ENCODE measurements at regions not wholly inside any gene's neighbourhood (a gene's known extent, or its start where the extent isn't known, plus 50 kb on each side); places are given as distances from the start of the nearest gene placed in this dataset.

DNA sequence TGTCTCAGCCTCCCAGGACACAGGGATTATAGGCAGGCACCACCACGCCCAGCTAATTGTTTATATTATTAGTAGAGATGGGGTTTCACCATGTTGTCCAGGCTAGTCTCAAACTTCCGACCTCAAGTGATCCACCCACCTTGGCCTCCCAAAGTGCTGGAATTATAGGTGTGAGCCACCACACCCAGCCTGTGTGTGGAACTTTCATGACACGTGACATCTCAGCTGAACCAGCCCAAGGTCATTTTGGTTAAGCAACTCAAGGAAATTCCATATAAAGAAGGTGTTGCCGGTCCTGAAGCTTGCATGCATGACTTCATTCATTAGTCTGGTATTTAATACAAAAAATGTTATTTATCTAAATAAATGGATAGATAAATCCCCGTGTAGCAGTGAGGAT is 145.5 kb downstream of the AXIN2 start:
- WGBS (ENCODE audit: insufficient coverage, low coverage, missing lambda C conversion rate): 0% methylated on average over 5 of the region's 5 CpGs
- no peak for TF ChIP-seq CREB5 (CRISPR knock-in tag; IDR thresholded peaks at IDR 0.05)
- TF ChIP-seq TFE3 (CRISPR knock-in tag; IDR thresholded peaks at IDR 0.05): peak; percentile 40; the same call in 1 of the 2 replicates
- no peak for TF ChIP-seq ZNF3 (CRISPR knock-in tag; IDR thresholded peaks at IDR 0.05)

More for the DNA sequence above, 145.5 kb downstream of the AXIN2 start:
- no peak overlapping the region for H2AFZ ChIP-seq (ENCODE audit: low read depth, low read length)
- peaks cover 0 to 11% of the 10 kb centered on the region in 2 experiments; a peak in 2 of 5 replicates for H3K27me3 ChIP-seq (ENCODE audit: control insufficient read depth in 2 of 2, insufficient read depth in 2 of 2, low read length in 2 of 2)
- no peak overlapping the region for H3K9ac ChIP-seq (ENCODE audit: insufficient read depth in 1 of 2, low read depth in 2 of 2, low read length in 2 of 2)
- H3K4me3 ChIP-seq: no peak overlapping the region
- no peak overlapping the region for H3K4me2 ChIP-seq (ENCODE audit: insufficient read depth, low read length)
- no peaks in the 10 kb centered on the region for H3K4me1 ChIP-seq (replicated peaks in 1 of 2; ENCODE audit: control insufficient read depth in 2 of 2, insufficient read depth in 2 of 2, low read length in 2 of 2)
- H3K9me1 ChIP-seq (ENCODE audit: control insufficient read depth, insufficient read depth, low read length): no peaks in the 10 kb centered on the region
- DNase-seq (ENCODE audit: extremely low read depth in 1 of 4, low spot score in 3 of 4): no peak
- no peak for ATAC-seq
- FAIRE-seq: no peak
- no peaks in the 10 kb centered on the region for H3K36me3 ChIP-seq (ENCODE audit: control insufficient read depth, insufficient read depth, low read length)
- BruUV-seq (replicated peaks): no TSS peak
- intact Hi-C loops (cut with micrococcal nuclease) (no loop called here), in situ Hi-C loops (cut with MboI) (no loop called here)
- H3K27ac ChIP-seq (ENCODE audit: extremely low read depth, low read depth, low read length): no peak overlapping the region
- ChIA-PET CTCF (ENCODE audit: low intra/inter-chr PET ratio) (no interaction called here), POLR2A (no interaction called here)
- H3K9me3 ChIP-seq (replicated peaks; ENCODE audit: control insufficient read depth, insufficient read depth, low read depth, low read length): no peaks in the 10 kb centered on the region
- no peaks in the 10 kb centered on the region for H4K20me1 ChIP-seq (replicated peaks; ENCODE audit: control insufficient read depth, insufficient read depth, low read length)
- H3K79me2 ChIP-seq (ENCODE audit: control insufficient read depth, insufficient read depth, low read length): no peaks in the 10 kb centered on the region
